IPS DF 4.7 (cell line): ENCODE measurements at regions not wholly inside any gene's neighbourhood (a gene's known extent, or its start where the extent isn't known, plus 50 kb on each side); places are given as distances from the start of the nearest gene placed in this dataset.

Experiments used
- DNase-seq: peaks from one replicate; pipeline ENCODE4 v3.0.0-alpha.2; 2013; ENCODE audit warnings: low spot score; ENCODE audit errors: extremely low read depth

DNA sequence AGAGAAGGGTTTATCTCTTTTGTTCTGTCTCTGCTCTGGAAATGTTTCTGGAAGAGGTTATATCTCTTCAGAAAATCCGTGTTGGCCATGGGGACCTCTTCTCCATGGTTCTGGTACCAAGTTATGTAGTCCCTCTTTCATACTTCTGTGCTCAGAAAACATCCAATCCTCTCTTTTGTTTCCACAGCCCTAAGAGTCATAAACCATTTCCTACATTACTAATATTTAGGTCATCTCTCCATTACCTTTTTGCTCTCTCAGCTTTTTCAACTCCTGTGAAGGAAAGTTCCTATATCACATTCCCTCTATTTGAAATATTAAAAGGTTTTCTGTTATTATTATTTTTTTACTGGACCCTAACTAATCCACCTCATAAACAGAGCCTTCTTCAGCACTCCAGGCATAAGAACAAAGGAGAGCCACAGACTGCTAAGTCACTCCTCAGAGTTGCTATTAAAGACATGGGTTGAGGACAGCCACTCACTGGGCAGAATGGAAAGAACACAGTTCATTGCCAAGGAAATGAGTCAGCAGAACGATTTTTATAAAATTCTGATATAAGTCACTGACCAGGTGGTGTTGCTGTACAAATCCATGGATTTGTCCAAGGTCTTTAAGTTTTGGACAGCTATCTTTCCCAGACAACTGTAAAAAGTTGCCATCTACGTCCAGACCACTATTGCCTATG is 122.4 kb upstream of the NPY2R start:
- DNase-seq, result no peak

DNA sequence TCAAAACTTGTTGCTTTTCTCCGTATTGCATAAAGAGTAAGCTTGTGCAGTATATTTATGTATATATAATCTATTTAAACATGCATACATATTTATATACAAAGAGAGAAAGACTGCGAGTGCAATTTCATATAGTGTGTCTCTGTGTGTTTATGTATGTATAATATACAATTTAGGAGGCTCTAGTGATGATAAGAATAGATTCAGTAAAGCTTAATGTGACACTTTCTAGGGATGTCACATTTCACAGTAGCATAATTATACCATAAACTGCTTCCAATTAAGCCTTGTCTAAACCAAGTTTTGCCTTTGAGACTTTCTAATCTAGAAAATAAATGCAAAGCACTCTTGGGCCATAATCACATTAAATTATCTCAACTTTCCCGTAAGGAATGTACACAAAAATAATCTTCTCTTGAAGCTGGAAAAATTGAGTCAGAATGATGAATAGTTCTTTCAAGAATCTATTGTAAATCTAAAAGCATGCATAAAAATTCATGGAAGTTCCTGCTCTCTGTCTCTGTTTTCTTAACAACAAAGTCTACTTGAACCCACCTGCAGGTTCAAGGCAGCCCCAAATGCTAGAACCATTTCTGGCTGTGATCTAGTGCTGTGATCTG is 114.1 kb upstream of the NPY2R start:
- DNase-seq, result no peak

DNA sequence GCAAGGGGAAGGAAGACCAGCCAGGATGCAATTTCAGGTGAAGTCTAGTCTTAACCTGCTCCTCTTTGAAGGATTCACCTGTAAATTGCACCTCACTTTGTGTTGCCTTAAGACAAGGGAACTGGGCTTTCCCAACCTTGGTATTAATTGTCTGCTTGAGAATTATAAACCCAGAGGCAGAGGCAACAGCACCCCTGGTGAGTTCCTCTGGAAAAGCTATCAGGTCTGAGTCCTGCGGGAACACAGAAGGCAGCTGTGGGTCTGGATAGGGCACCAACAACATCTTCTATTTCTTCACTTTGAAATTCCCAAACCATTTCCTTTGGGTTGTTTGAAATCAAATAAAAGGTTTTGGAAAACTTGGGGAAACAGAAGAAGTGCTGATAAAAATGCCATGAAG is 109.2 kb upstream of the NPY2R start:
- no peak for DNase-seq

DNA sequence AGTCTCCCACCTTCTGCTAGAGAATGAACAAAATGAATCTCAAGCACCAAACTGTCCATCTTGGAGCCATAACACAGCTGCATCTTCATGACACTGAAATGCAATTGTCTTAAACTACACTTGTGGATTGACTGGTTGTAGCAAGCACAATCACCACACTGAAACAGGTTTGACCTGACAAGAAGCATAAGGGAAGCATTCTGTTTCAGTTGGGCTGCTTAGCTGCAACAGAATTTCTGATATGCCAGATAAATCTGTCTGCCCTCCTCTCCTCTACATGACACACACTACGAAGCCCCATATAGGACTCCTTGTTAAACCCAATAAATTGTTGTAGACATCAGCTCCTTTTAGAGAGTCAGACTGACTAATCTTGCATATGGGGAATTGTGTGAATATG is 101.8 kb upstream of the NPY2R start:
- DNase-seq, result no peak

DNA sequence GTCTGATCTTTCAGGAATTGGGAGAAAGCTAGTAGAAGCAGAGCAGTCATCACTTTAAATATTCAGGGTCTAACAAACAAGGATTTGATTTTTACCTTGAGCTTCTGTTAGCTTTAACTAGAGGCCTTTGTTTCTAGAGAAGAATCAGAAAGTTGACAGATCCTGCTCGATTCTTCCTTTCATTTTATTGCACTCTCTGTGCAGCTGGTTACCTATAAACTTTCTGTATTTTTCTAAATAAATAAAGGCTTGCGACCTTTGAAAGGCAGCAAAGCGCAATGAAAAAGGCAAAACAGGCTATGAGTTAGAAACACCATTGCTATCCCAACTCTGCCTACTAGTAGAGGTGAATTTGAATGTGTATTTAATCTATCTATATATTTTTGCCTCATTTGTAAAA is 101.4 kb upstream of the NPY2R start:
- no peak for DNase-seq

DNA sequence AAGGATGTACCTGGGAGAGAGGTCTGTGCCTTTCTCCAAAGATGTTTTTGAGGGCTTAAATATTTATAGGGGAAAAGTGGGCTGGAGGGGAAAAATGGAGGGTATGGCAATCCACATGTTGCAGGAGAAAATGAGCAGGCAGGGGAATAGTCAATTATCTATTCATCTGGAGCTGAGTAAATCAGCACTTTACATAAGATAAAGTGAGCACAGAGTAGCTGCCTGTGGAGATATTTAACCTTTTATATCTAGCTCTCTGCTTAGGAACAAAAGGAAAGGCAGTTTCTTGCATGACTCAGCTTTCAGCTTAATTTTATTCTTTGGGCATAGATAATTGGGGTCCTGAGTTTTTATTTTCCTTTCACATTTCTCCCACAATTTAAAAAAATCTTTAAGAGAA is 93.6 kb upstream of the NPY2R start:
- DNase-seq, result no peak

DNA sequence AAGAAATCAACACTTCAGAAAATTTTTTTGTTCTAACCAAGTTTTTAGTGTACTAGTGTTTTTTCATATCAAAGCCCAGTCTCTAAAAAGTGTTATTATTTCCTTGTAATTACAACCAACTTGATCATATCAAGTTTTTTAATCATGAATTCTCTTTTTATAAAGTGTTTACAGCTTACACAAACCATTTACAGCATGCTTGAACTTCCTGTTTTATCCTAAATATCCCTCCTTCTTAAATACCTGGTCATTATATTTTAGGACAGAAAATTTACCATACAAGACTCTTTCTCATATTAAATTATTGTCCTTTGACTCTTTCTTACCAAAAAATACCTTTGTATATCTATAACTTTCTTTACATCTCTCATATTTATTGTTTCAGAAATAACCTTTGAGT is 89.4 kb upstream of the NPY2R start:
- DNase-seq, result no peak

DNA sequence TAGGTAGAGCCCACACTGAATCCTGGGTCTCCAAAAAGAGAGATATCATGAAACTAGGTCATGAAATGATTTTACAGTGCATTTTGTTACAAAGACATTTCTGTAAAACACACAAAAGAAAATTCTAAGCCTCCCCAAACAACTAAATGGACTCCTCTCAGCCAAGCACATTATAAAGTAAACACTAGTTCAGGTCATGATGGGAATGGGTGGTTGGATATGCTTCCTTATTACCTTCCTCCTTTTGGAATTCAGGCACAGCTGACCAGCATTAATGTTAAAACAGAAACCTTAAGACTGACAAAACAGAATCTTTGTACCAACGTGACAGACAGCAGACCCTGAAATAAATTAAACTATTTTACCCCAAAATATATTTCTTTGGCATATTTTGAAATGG is 87.9 kb upstream of the NPY2R start:
- DNase-seq, result no peak

DNA sequence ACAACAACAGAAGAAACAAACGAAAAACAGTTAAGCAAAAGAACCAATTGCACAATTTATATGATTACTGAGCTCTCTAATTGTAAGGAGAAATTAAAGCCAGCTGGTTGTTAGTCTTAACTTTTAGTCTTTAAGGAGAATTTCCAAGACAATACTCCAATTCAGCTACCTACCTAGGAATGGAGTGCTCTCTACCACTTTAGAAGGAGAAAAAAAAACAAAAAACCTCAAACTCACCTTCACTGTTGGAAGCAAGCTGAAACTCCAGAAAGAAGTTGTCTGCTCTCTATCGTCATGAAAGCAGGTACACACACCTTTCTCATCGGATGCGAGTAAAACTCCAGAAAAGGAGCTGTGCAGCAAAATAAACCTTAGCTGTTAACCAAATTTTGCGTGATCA is 86.1 kb upstream of the NPY2R start:
- peak; percentile 3 for DNase-seq

DNA sequence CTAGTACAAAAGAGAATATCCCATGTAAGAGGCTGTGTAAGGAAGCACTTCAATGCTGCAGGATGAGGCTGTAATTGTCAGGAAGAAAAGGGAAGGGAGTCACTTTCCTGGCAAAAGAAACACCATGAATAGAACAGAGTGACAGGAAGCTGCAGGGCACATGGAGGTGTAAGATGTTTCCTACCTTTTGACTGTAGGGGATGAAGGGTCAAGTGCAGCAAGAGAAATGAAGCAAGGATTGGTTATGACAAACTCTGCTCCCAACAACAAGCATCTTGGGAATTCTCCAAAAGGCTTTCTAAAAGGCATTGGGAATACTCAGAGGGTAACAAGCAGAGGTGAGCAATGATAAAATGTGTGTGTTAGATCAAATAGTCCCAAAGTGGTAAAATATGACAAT is 74.3 kb upstream of the NPY2R start:
- no peak for DNase-seq

DNA sequence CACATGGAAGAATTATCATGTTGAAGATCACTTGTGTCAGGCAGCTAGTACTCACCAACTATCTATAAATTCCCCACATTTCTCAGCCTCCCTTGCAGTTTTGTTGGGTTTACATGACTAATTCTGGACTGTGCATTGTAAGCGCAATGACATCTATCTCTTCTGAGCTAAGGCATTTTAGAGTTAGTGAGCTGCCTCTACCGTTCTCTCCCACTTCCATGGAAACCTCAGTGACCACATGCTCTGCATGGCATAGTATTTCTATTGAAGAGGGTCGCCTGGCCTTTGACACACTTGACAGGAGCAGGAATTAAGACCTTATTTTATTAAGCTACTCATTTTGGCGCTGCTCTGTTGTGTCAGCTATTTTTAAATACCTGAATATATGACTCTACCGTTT is 67.5 kb upstream of the NPY2R start:
- DNase-seq, result no peak

DNA sequence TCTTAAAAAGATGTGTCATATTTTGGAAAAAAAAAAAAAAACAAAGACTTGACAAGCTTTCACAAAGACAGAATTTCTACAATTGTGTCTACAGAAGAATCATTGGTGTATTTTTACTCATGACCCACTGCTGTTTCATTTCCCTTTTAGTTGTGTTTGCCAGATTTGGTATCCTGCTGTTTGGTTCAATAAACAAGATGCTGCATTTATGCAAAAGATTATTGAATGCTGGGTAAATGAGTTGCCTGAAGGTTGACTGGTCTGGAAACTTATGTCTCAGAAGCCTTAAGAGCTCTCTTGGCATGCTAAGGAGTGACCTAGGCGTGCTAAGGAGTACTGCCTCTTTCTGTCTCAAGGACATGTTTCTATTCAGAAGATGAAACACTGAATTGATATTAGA is 64.9 kb upstream of the NPY2R start:
- DNase-seq, result no peak
